HG03442 (cell line): ENCODE measurements at regions not wholly inside any gene's neighbourhood (a gene's known extent, or its start where the extent isn't known, plus 50 kb on each side); places are given as distances from the start of the nearest gene placed in this dataset.

Experiments used
- ATAC-seq: cut with Tn5 transposase; IDR thresholded peaks from one replicate; pipeline ENCODE4 v1.9.1; 2021; ENCODE audit warnings: mild to moderate bottlenecking, moderate library complexity; ENCODE audit not compliant: unreplicated experiment

- no peak for ATAC-seq
Observed at GRCh38 chr5:62732677-62733121, 154.1 kb downstream of the LRRC70 start.

DNA sequence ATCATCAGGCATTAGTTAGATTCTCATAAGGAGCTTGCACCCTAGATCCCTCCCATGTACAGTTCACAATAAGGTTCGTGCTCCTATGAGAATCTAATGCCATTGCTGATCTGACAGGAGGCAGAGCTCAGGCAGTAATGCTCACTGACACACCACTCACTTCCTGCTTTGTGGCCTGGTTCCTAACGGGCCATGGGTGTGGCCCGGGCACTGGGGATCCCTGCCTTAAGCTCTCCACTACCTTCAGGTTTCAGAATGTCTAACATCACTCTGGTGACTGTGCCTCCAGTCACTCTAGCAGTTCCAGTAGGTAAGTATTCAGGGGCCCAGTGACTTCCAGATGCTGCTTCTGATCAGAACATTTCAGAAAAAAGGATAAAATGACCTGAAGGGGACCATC lies 152.4 kb downstream of the LRRC70 start:
- ATAC-seq, result peak; percentile 50

DNA sequence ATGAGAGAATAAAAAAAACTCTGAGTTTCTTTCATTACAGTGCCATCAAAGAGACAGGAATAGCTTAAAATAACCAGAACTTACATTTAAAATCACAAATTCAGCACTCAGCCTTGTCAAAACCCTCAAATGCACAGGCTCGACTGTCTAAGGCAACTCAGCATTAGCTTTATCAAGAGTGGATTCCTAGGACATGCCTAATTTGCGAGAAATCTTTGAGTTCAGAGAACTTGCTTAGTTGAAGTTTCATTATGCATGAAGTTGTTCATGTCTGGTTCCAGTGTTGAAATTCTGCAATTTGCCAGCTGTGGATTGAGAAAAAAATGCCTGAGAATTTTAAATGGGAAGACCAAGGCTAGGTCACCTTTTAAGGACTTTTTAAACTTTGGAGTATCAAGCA lies 151.1 kb downstream of the LRRC70 start:
- ATAC-seq, result no peak

DNA sequence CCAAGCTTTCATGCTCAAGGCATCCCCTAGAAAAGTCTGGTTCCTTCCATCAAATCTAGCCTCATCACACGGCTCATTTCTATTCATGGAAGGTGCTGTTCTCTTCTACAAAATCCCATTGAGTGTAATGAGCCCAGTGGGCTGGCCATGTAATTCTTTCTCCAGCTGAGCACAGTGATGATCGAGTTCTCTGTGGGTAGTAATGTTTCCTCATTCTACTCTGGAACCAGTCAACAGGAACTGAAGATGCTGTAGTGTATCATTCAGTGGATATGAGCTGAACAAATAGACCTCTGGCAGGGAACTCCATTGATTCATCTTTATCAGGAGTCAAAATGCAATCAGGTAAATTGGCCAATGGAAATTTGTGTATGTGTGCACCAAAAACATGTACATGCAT lies 149.2 kb downstream of the LRRC70 start:
- ATAC-seq, result no peak

GRCh38 chr5:62727184-62727583 lies 148.6 kb downstream of the LRRC70 start:
- no peak for ATAC-seq

- no peak for ATAC-seq
Observed at GRCh38 chr5:62722360-62722759, 143.7 kb downstream of the LRRC70 start.

- peak; percentile 99 for ATAC-seq
Observed at GRCh38 chr5:62720031-62720441, 141.4 kb downstream of the LRRC70 start.

- no peak for ATAC-seq
Observed at GRCh38 chr5:62719061-62719720, 140.6 kb downstream of the LRRC70 start.

GRCh38 chr5:62718324-62718723 lies 139.7 kb downstream of the LRRC70 start:
- ATAC-seq, result no peak

- ATAC-seq, result no peak
Observed at GRCh38 chr5:62717301-62717933, 138.8 kb downstream of the LRRC70 start.

- no peak for ATAC-seq
Observed at GRCh38 chr5:62714296-62714695, 135.7 kb downstream of the LRRC70 start.

DNA sequence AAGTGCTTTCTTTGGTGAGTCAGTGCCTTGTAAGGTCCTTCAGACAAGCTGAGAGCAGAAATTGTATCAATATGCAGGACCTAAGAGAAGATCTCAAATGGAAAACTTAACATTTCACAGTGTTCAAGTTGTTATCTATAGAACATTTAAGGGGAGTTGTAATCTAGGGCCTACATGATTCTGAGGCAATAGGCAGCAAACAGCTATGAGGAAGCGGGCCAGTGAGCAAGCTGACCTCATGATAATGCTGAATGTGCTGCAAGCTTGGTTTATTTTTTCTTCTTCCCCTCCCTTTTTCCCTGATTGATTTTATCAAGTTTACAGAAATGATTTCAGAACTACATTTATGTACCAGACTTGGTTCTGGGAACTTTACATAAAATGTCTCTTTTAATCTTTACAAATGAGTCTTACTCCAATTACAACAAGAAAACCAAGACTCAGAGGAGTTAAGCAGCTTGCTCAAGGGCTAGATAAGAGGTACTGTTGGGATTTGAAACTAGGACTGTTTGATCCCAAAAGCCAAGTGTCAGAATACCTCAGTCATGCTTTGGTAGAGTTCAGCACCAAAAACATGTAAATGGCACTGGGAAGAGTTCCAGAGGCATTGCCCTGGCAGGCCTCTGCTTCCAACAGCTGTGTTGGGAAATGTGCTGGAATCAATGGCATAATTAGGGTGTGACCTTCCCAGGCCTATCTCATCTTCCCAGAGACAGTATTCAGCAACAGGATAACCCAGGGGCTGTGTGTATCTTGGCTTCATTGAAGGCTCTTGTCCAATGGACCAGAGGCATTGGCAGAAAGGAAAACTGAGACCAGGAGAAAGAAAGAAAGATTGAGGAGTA lies 130.1 kb downstream of the LRRC70 start:
- no peak for ATAC-seq

GRCh38 chr5:62707563-62707962 lies 128.9 kb downstream of the LRRC70 start:
- ATAC-seq, result no peak

DNA sequence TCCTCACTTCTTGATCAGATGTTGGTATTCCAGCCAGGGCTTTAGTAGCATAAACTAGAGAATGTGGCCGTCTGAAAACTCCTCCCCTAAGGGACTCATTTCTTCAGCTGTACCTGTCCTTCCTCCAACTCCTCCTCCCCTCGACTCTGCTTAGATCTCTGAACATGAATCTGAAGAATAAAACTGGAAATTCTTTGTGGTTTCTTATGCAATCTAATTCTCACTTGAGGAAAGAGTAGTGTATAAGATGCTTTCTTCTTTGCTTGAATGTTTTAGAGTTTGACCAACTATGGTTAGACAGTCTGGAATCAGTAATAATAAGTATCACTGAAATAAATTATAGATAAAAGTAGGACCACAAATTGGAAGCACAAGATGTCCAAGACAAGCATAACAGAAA lies 128.5 kb downstream of the LRRC70 start:
- ATAC-seq, result no peak

GRCh38 chr5:62705022-62705421 lies 126.4 kb downstream of the LRRC70 start:
- ATAC-seq, result no peak

GRCh38 chr5:62702126-62702525 lies 123.5 kb downstream of the LRRC70 start:
- ATAC-seq, result no peak

- ATAC-seq, result no peak
Observed at GRCh38 chr5:62701036-62701435, 122.4 kb downstream of the LRRC70 start.

DNA sequence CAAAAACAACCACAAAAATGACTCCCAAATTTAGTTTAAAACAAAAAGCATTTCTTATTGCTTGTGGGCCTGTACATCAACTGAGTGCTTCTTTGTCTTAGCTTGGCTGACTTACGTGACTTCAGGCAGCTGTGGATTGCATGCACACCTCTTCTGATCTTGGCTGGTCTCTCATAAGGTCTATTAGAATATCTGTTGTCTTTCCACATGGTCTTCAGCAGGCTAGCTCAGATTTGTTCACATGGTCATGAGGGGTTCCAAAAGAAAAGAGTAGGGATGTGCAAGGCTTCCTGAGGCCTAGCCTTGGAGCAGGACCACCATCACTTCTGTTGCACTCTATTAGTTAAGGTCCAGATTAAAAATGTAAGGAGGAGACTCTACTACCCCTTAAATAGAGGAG lies 120.1 kb downstream of the LRRC70 start:
- ATAC-seq, result no peak

- no peak for ATAC-seq
Observed at GRCh38 chr5:62695274-62695673, 116.7 kb downstream of the LRRC70 start.

DNA sequence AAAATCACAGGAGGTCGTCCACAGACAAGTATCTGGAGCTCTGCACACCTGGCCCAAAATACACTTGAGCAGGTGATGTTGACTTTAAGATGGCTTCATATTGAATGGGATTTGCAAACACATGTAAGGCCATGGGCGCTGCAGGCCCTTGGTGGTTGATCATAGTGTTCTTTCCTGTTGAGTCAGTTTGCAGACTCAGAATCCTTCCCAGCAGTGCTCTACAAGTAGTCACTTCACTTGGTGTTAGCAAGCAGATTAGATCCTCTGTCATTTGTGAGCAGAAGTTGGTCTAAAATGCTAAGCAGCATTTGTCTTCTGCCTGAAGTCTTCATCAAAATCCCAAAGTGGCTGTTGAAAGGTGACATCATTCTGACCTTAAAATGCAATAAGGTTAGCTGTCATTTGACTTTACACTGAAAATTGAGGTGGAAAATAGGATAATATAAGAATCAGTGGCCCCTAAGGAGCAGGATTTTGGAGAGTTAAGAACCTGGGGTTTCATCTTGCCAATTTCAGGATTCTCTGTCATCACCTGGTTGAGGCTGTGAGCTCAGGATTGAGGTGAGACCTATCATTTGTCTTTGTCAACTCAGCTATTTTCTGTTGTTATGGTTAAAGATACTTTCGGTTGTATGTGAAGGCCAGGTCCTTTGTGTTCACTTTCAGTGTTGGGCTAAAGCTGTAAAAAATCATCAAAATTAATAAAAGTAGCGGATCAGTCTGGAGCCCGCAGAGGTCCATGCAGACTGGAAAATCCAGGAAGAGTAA lies 114.5 kb downstream of the LRRC70 start:
- ATAC-seq, result no peak

- ATAC-seq, result no peak
Observed at GRCh38 chr5:62691946-62692345, 113.3 kb downstream of the LRRC70 start.
